SHP77 (cell line): ENCODE measurements at regions not wholly inside any gene's neighbourhood (a gene's known extent, or its start where the extent isn't known, plus 50 kb on each side); places are given as distances from the start of the nearest gene placed in this dataset.
"Not testable (repeated sequence)": the region's sequence is repeated elsewhere in the genome, so short reads cannot be mapped to it uniquely, and the experiment has no call there.

Experiments
- DNase-seq, 2 experiments: peaks; one replicate each; lab custom pipeline; 2025; lab: John Stamatoyannopoulos, UW

- no peak for DNase-seq
These were observed 254.4 kb upstream of the NCAM1 start for GRCh38 chr11:112706863-112707262.

- DNase-seq, result not testable (repeated sequence)
These were observed 246.9 kb upstream of the NCAM1 start for GRCh38 chr11:112714340-112714739.

- no peak for DNase-seq
These were observed 246.2 kb upstream of the NCAM1 start for GRCh38 chr11:112715056-112715455.

GRCh38 chr11:112718483-112718882, 242.7 kb upstream of the NCAM1 start:
- no peak for DNase-seq

- no peak for DNase-seq
These were observed 241.3 kb upstream of the NCAM1 start for GRCh38 chr11:112719736-112720525.

- DNase-seq, result no peak
These were observed 239.1 kb upstream of the NCAM1 start for GRCh38 chr11:112722148-112722547.

- DNase-seq, result no peak
These were observed 238.3 kb upstream of the NCAM1 start for GRCh38 chr11:112722876-112723275.

GRCh38 chr11:112723676-112724495, 237.3 kb upstream of the NCAM1 start:
- no peak for DNase-seq

- peak; percentile 6 to 43 for DNase-seq
These were observed 236.8 kb upstream of the NCAM1 start for GRCh38 chr11:112724496-112724790.

DNA sequence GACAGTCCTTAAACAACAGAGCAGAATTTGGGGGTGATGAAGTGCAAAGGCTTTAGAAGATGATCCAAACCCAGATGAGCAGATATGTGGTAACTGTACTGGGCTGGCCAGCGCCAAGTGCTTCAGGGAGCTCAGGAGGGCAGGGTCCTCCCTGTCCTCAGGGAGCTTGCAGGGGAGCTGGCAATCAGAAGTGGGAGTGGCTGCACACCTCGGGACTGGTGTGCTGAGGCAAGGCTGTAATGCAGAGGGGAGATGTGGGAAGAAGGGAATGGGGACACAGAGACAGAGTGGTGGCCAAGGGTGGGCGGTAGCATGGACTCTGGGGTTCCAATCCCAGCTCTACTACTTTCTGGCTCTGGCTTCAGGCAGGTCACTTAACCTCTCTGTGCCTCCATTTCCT, 235.6 kb upstream of the NCAM1 start:
- no peak for DNase-seq

DNA sequence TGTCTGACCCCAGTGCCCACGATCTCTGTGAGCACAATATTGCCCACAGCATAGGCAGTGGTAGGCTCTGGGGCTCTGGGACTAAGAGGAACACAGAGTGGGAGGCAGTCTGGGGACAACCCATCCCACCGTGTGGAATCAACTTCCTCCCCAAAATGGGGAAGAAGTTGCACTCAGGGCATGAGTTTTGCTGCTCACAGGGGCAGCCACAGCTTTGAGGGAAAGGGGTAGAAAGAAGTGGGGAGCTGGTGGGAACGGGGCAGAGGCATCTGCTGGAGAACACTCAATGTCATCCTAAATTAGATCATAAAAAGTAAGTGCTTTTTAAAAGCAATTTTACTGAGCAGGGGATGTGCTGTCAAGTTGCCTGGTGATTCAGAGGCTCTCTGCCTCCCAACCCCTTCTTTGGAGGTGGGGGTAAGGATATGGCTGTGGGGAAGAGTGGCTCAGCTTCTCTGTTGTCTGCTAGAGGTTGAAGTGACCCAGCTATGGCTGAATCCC, 233.8 kb upstream of the NCAM1 start:
- DNase-seq, result no peak

DNA sequence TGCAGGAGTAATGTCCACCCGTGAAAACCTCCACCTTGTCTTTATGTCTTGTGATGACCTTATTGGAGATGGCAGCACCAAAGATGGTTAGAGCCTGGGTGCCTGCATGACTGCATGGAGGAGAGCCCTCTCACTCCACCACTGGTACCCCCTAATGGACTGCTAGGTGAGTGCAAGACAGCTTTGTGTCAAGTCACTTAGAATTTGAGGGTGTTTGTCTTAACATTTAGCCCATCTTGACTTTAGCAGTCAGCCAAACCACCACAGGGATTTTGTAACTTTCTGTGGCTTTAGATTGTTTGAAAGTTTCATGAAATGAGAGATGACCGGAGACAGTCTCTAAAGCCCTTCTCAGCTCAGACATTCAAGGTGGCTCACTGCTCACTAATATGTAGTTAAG, 232.9 kb upstream of the NCAM1 start:
- no peak for DNase-seq

DNA sequence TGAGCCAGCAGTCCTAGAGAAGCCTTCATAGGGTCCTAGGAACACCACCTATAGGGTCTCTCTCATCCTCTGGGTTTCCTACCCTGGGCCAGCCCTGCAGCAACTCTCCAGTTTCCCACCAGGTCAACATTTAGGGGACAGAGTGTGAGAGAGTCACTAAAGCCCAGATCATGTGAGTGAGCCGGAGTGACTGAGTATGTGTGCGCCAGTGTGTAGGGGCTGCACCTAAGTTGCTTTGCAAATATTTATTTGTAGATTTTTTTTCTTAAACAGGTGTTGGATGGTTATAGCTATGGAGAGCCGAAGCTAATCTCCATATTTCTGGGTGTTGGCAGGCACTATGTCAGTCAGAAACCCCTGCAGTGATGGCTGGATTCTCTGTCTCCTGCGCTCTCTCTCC, 232.5 kb upstream of the NCAM1 start:
- no peak for DNase-seq

GRCh38 chr11:112730591-112730990, 230.6 kb upstream of the NCAM1 start:
- DNase-seq, result no peak

GRCh38 chr11:112731538-112731937, 229.7 kb upstream of the NCAM1 start:
- DNase-seq, result no peak

DNA sequence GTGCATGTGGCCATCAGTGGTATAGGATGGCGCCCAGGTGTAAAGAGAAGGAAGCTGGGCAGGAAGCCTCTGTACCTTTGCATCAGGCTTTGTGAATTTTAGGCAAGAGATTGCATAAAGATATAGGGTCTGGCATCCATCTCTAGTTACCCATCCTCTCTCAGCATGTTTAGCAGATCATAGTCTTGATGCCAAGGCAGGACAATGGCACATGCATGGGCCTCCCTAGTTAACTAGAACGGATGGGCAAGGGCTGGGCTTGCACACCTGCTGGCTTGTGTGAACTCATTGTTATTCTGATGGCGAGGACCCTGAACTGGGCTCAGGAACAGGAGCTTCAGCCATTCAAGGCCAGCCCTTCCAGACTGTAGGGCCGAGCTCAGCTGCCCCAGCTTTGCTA, 229.2 kb upstream of the NCAM1 start:
- no peak for DNase-seq

GRCh38 chr11:112734207-112734606, 227.0 kb upstream of the NCAM1 start:
- DNase-seq, result no peak

DNA sequence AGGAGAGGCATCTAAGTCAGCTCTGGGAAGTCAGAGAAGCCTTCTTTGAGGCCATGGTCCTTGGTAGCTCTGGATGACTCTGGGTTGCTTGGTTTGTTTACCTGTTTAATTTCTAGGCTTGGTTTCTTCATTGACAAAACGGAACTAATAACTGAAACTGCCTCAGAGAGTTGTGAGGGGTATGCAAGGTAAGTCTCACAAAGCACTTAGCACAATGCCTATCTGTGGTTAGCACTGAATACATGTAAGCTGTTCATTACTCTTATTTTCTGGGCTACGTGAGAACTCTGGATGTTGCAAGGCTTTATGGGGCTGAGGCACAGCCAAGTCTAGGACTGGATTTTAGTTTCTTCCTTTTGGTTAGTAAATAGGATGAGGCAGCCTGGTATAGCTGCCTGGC, 225.8 kb upstream of the NCAM1 start:
- no peak for DNase-seq

DNA sequence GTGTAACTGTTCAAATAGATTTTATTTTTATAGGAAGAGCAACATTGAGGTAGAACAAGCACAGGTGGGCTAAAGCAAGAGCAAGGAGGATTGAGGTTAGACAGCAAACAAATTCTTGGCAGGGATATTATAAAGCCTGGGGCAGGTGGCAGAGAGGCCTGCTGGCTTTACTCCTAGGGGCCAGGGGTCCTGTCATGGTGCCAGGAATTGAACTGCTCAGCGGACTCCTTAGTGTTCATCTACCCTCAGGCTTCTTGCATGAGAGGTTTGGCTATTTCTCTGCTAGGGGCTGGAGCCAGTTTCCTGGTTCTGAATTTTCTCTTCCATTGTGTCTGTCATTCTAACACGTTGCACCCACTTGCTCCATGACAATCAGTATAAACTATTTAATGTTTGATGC, 217.2 kb upstream of the NCAM1 start:
- DNase-seq, result peak; percentile 35 to 43

DNA sequence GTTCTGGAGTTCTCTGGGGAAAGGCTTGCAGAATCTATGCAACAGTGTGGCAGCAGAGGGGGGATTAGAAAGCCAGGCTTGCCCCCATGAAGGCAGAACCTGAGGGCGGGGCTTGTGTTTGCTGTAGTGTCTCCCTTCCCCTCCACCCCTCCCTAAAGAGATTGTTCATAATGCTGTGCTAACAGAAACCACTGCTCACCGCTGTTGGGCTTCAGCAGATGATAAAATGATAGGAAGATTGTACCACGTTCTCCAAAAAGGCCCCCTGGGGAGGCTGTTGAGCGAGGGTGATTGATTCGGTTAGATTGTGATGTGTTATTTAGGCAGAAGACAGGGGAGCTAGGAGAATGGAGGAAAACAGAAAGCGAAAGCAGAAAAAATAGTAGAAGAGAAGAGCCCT, 215.2 kb upstream of the NCAM1 start:
- peak in 1 of 2 experiments; percentile 4 for DNase-seq

GRCh38 chr11:112748252-112748651, 213.0 kb upstream of the NCAM1 start:
- no peak for DNase-seq

- DNase-seq, result peak in 1 of 2 experiments; percentile 2
These were observed 212.3 kb upstream of the NCAM1 start for GRCh38 chr11:112748713-112749543.
